SK-N-SH treated with all-trans-retinoic acid at 6 μM for 48 hours (cell line): ENCODE measurements at regions not wholly inside any gene's neighbourhood (a gene's known extent, or its start where the extent isn't known, plus 50 kb on each side); places are given as distances from the start of the nearest gene placed in this dataset.

Experiments
- ATAC-seq: fragments of 200-7000 bp; cut with Tn5 transposase; 3 replicates; pipeline ENCODE4 v1.9.1; 2020; ENCODE audit warnings: mild to moderate bottlenecking, moderate library complexity
- ARNTL ChIP-seq: fragments of 450-650 bp; formaldehyde crosslinking; IDR thresholded peaks from 2 replicates; pipeline ENCODE4 v1.5.0; 2020; ENCODE audit warnings: low read depth, mild to moderate bottlenecking, moderate library complexity, borderline replicate concordance
- BACH2 ChIP-seq: fragments of 250-450 bp; sonication (Bioruptor Pico); IDR thresholded peaks from 2 replicates; pipeline ENCODE4 v1.9.0; 2021; ENCODE audit warnings: mild to moderate bottlenecking, borderline replicate concordance
- CREB5 ChIP-seq: fragments of 250-450 bp; sonication (Bioruptor Pico); IDR thresholded peaks from 2 replicates; pipeline ENCODE4 v1.5.1; 2020; ENCODE audit warnings: low read depth, mild to moderate bottlenecking, moderate library complexity
- CSDC2 ChIP-seq: fragments of 250-450 bp; sonication (Bioruptor Pico); IDR thresholded peaks from 2 replicates; pipeline ENCODE4 v1.5.0; 2020; ENCODE audit warnings: mild to moderate bottlenecking, moderate library complexity
- CSRNP3 ChIP-seq: fragments of 250-450 bp; sonication (Bioruptor Pico); IDR thresholded peaks from 2 replicates; pipeline ENCODE4 v1.5.1; 2021; ENCODE audit warnings: mild to moderate bottlenecking, moderate library complexity
- ESRRG ChIP-seq: fragments of 250-450 bp; sonication (Bioruptor Pico); IDR thresholded peaks from 2 replicates; pipeline ENCODE4 v1.6.1; 2021; ENCODE audit warnings: mild to moderate bottlenecking
- ISL1 ChIP-seq: fragments of 250-450 bp; sonication (Bioruptor Pico); IDR thresholded peaks from 2 replicates; pipeline ENCODE4 v2.1.2; 2022; ENCODE audit warnings: mild to moderate bottlenecking, moderate library complexity
- OSR1 ChIP-seq: fragments of 250-450 bp; sonication (Bioruptor Pico); IDR thresholded peaks from 2 replicates; pipeline ENCODE4 v1.8.0; 2022; ENCODE audit warnings: moderate library complexity, mild to moderate bottlenecking, inconsistent platforms
- PPARA ChIP-seq: fragments of 250-450 bp; sonication (Bioruptor Pico); IDR thresholded peaks from 2 replicates; pipeline ENCODE4 v1.5.0; 2020; ENCODE audit warnings: mild to moderate bottlenecking, borderline replicate concordance
- RARB ChIP-seq: fragments of 250-450 bp; sonication (Bioruptor Pico); IDR thresholded peaks from 2 replicates; pipeline ENCODE4 v1.8.0; 2021; ENCODE audit warnings: mild to moderate bottlenecking, moderate library complexity
- SNAI2 ChIP-seq: fragments of 250-450 bp; sonication (Bioruptor Pico); IDR thresholded peaks from 2 replicates; pipeline ENCODE4 v1.5.0; 2020; ENCODE audit warnings: mild to moderate bottlenecking, moderate library complexity
- TOX ChIP-seq: fragments of 250-450 bp; sonication (Bioruptor Pico); IDR thresholded peaks from 2 replicates; pipeline ENCODE4 v1.8.0; 2021; ENCODE audit warnings: mild to moderate bottlenecking, moderate library complexity, borderline replicate concordance
- ZC3H10 ChIP-seq: fragments of 250-450 bp; sonication (Bioruptor Pico); IDR thresholded peaks from 2 replicates; pipeline ENCODE4 v1.5.1; 2021; ENCODE audit warnings: mild to moderate bottlenecking, moderate library complexity
- ZFP3 ChIP-seq: fragments of 250-450 bp; sonication (Bioruptor Pico); IDR thresholded peaks from 2 replicates; pipeline ENCODE4 v1.5.0; 2020; ENCODE audit warnings: mild to moderate bottlenecking, moderate library complexity
- ZFP30 ChIP-seq: fragments of 450-650 bp; formaldehyde crosslinking; IDR thresholded peaks from 2 replicates; pipeline ENCODE4 v1.5.0; 2022; ENCODE audit warnings: mild to moderate bottlenecking, moderate library complexity
- ZNF565 ChIP-seq: fragments of 450-650 bp; formaldehyde crosslinking; conservative IDR thresholded peaks from 2 replicates; pipeline ENCODE4 v1.5.0; 2020; ENCODE audit warnings: low read depth, mild to moderate bottlenecking, moderate library complexity
- ZNF70 ChIP-seq: fragments of 450-650 bp; formaldehyde crosslinking; IDR thresholded peaks from 2 replicates; pipeline ENCODE4 v1.5.0; 2020; ENCODE audit warnings: mild to moderate bottlenecking, moderate library complexity
- ZNF8 ChIP-seq: fragments of 450-650 bp; formaldehyde crosslinking; IDR thresholded peaks from 2 replicates; pipeline ENCODE4 v1.5.0; 2020; ENCODE audit warnings: mild to moderate bottlenecking, moderate library complexity
- TF ChIP-seq, protein P1 (sequence below): fragments of 250-450 bp; sonication (Bioruptor Pico); IDR thresholded peaks from 2 replicates; pipeline ENCODE4 v1.8.0; 2020; ENCODE audit warnings: mild to moderate bottlenecking, moderate library complexity, borderline replicate concordance
- TF ChIP-seq, protein P2 (sequence below): fragments of 250-450 bp; sonication (Bioruptor Pico); IDR thresholded peaks from 2 replicates; pipeline ENCODE4 v1.5.0; 2020; ENCODE audit warnings: mild to moderate bottlenecking, moderate library complexity
- TF ChIP-seq, protein P3 (sequence below): fragments of 250-450 bp; sonication (Bioruptor Pico); IDR thresholded peaks from 2 replicates; pipeline ENCODE4 v1.8.0; 2021; ENCODE audit warnings: low read depth, mild to moderate bottlenecking, moderate library complexity, borderline replicate concordance

GRCh38 chr14:98274596-98274995, 997.4 kb downstream of the BCL11B start:
- no peak for ATAC-seq
- TF ChIP-seq ZNF70 (CRISPR knock-in tag) (no peak), CSDC2 (CRISPR knock-in tag) (no peak), ZFP30 (CRISPR knock-in tag) (no peak), ZNF8 (no peak), ZNF565 (CRISPR knock-in tag) (no peak), ZC3H10 (CRISPR knock-in tag) (no peak), ESRRG (CRISPR knock-in tag) (no peak), TOX (CRISPR knock-in tag) (no peak), OSR1 (CRISPR knock-in tag) (no peak)
- TF ChIP-seq, protein P1, sequence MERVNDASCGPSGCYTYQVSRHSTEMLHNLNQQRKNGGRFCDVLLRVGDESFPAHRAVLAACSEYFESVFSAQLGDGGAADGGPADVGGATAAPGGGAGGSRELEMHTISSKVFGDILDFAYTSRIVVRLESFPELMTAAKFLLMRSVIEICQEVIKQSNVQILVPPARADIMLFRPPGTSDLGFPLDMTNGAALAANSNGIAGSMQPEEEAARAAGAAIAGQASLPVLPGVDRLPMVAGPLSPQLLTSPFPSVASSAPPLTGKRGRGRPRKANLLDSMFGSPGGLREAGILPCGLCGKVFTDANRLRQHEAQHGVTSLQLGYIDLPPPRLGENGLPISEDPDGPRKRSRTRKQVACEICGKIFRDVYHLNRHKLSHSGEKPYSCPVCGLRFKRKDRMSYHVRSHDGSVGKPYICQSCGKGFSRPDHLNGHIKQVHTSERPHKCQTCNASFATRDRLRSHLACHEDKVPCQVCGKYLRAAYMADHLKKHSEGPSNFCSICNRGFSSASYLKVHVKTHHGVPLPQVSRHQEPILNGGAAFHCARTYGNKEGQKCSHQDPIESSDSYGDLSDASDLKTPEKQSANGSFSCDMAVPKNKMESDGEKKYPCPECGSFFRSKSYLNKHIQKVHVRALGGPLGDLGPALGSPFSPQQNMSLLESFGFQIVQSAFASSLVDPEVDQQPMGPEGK (CRISPR knock-in tag) = no peak

- TF ChIP-seq ZFP3 (CRISPR knock-in tag) = no peak
- no peak for TF ChIP-seq CSDC2 (CRISPR knock-in tag)
- TF ChIP-seq, protein P2, sequence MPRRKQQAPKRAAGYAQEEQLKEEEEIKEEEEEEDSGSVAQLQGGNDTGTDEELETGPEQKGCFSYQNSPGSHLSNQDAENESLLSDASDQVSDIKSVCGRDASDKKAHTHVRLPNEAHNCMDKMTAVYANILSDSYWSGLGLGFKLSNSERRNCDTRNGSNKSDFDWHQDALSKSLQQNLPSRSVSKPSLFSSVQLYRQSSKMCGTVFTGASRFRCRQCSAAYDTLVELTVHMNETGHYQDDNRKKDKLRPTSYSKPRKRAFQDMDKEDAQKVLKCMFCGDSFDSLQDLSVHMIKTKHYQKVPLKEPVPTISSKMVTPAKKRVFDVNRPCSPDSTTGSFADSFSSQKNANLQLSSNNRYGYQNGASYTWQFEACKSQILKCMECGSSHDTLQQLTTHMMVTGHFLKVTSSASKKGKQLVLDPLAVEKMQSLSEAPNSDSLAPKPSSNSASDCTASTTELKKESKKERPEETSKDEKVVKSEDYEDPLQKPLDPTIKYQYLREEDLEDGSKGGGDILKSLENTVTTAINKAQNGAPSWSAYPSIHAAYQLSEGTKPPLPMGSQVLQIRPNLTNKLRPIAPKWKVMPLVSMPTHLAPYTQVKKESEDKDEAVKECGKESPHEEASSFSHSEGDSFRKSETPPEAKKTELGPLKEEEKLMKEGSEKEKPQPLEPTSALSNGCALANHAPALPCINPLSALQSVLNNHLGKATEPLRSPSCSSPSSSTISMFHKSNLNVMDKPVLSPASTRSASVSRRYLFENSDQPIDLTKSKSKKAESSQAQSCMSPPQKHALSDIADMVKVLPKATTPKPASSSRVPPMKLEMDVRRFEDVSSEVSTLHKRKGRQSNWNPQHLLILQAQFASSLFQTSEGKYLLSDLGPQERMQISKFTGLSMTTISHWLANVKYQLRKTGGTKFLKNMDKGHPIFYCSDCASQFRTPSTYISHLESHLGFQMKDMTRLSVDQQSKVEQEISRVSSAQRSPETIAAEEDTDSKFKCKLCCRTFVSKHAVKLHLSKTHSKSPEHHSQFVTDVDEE (CRISPR knock-in tag) = no peak
- no peak for TF ChIP-seq RARB (CRISPR knock-in tag)
- no peak for TF ChIP-seq ESRRG (CRISPR knock-in tag)
- no peak for TF ChIP-seq TOX (CRISPR knock-in tag)
- no peak for TF ChIP-seq BACH2 (CRISPR knock-in tag)
- ATAC-seq = no peak
Measured at GRCh38 chr14:98278800-98279199, 993.2 kb downstream of the BCL11B start.

DNA sequence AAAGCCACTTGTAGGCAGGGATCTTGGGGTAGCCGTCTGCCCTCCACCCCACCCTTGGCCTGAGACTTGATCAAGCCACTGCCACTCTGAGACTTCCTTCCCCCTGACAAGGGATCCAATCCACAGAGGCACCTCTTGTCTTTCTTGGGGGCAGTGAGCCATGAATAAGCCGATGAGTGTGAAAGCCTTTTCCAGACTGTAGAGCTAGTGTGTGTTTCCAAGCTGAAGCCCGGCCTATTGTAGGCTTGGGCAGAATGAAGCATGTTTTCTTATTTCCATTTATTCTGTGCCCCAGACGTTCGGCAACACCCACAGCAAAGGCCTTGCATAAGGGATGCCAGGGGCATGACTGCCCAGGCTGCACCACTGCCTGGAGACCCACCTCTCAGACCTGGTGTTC, 991.6 kb downstream of the BCL11B start:
- no peak for ATAC-seq

More for the DNA sequence above, 991.6 kb downstream of the BCL11B start:
- TF ChIP-seq ZFP3 (CRISPR knock-in tag) (no peak), SNAI2 (no peak), ZNF8 (no peak), OSR1 (CRISPR knock-in tag) (no peak), CSDC2 (CRISPR knock-in tag) (no peak), RARB (CRISPR knock-in tag) (no peak), PPARA (no peak), ZNF565 (CRISPR knock-in tag) (no peak), TOX (CRISPR knock-in tag) (no peak), ISL1 (CRISPR knock-in tag) (no peak), CREB5 (CRISPR knock-in tag) (no peak), BACH2 (CRISPR knock-in tag) (no peak), ZC3H10 (CRISPR knock-in tag) (no peak), CSRNP3 (CRISPR knock-in tag) (no peak), ESRRG (CRISPR knock-in tag) (no peak), ARNTL (no peak), ZFP30 (CRISPR knock-in tag) (no peak)
- TF ChIP-seq, protein P1 (CRISPR knock-in tag) = no peak
- TF ChIP-seq, protein P3, sequence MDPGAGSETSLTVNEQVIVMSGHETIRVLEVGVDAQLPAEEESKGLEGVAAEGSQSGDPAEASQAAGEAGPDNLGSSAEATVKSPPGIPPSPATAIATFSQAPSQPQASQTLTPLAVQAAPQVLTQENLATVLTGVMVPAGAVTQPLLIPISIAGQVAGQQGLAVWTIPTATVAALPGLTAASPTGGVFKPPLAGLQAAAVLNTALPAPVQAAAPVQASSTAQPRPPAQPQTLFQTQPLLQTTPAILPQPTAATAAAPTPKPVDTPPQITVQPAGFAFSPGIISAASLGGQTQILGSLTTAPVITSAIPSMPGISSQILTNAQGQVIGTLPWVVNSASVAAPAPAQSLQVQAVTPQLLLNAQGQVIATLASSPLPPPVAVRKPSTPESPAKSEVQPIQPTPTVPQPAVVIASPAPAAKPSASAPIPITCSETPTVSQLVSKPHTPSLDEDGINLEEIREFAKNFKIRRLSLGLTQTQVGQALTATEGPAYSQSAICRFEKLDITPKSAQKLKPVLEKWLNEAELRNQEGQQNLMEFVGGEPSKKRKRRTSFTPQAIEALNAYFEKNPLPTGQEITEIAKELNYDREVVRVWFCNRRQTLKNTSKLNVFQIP (CRISPR knock-in tag) = no peak
